ENCODE measurements at regions not wholly inside any gene's neighbourhood (a gene's known extent, or its start where the extent isn't known, plus 50 kb on each side); places are given as distances from the start of the nearest gene placed in this dataset.

GRCh38 chr5:175098301-175098700, 345.7 kb downstream of the DRD1 start:
- no peak for DNase-seq

- DNase-seq = no peak
These were observed 347.4 kb downstream of the DRD1 start for GRCh38 chr5:175096469-175097165.

GRCh38 chr5:175094461-175094860, 349.5 kb downstream of the DRD1 start:
- DNase-seq = no peak

- no peak for DNase-seq
These were observed 351.3 kb downstream of the DRD1 start for GRCh38 chr5:175092691-175093090.

GRCh38 chr5:175088963-175089362, 355.0 kb downstream of the DRD1 start:
- no peak for DNase-seq

GRCh38 chr5:175082866-175083590, 358.6 kb downstream of the MSX2 start:
- DNase-seq = peak; percentile 27

- DNase-seq = no peak
These were observed 358.0 kb downstream of the MSX2 start for GRCh38 chr5:175082346-175082745.

GRCh38 chr5:175079707-175080106, 355.3 kb downstream of the MSX2 start:
- DNase-seq = no peak

- DNase-seq = no peak
These were observed 345.9 kb downstream of the MSX2 start for GRCh38 chr5:175070283-175070682.

- DNase-seq = no peak
These were observed 335.9 kb downstream of the MSX2 start for GRCh38 chr5:175060257-175060656.

- peak; percentile 58 for DNase-seq
These were observed 335.4 kb downstream of the MSX2 start for GRCh38 chr5:175059687-175060211.

GRCh38 chr5:175056831-175057230, 332.4 kb downstream of the MSX2 start:
- DNase-seq = no peak

- DNase-seq = no peak
These were observed 329.9 kb downstream of the MSX2 start for GRCh38 chr5:175054243-175054642.

- no peak for DNase-seq
These were observed 328.0 kb downstream of the MSX2 start for GRCh38 chr5:175052351-175052750.

GRCh38 chr5:175047048-175047447, 322.7 kb downstream of the MSX2 start:
- DNase-seq = no peak

- DNase-seq = no peak
These were observed 321.4 kb downstream of the MSX2 start for GRCh38 chr5:175045820-175046219.

- no peak for DNase-seq
These were observed 313.4 kb downstream of the MSX2 start for GRCh38 chr5:175037820-175038219.

GRCh38 chr5:175035882-175036533, 311.6 kb downstream of the MSX2 start:
- no peak for DNase-seq

GRCh38 chr5:175034924-175035323, 310.5 kb downstream of the MSX2 start:
- DNase-seq = no peak

- no peak for DNase-seq
These were observed 308.4 kb downstream of the MSX2 start for GRCh38 chr5:175032741-175033151.

- no peak for DNase-seq
These were observed 307.6 kb downstream of the MSX2 start for GRCh38 chr5:175032013-175032412.

GRCh38 chr5:175027390-175027789, 303.0 kb downstream of the MSX2 start:
- DNase-seq = no peak

- DNase-seq = no peak
These were observed 300.7 kb downstream of the MSX2 start for GRCh38 chr5:175025077-175025476.

All from fibroblast of upper back skin (primary cell).